ENCODE measurements at regions not wholly inside any gene's neighbourhood (a gene's known extent, or its start where the extent isn't known, plus 50 kb on each side); places are given as distances from the start of the nearest gene placed in this dataset.
A peak's percentile ranks its signal among the peaks of the same experiment; 100 is the strongest.
"Not testable (repeated sequence)": the region's sequence is repeated elsewhere in the genome, so short reads cannot be mapped to it uniquely, and the experiment has no call there.

DNA sequence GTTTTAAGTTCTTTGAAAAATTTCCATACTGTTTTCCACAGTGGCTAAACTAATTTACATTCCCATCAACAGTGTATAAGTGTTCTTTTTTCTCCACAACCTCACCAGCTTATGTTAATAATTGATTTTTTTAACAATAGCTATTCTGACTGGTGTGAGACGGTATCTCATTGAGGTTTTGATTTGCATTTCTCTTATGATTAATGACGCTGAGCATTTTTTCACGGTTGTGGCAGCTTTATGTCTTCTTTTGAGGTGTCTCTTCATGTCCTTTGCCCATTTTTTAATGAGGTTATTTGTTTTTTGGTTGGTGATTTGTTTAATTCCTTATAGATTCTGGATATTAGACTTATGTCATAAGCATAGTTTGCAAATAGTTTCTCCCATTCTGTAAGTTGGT, 997.9 kb downstream of the SUCLG1 start:
- in situ Hi-C loops (cut with MboI; ENCODE audit: low pct_unique_long_range_greater_than_20kb, low sequenced_read_pairs), result no loop called here

GRCh38 chr2:83459456-83459855, 999.6 kb downstream of the SUCLG1 start:
- in situ Hi-C loops (cut with MboI; ENCODE audit: low pct_unique_long_range_greater_than_20kb, low sequenced_read_pairs), result no loop called here

More for the DNA sequence above, 997.9 kb downstream of the SUCLG1 start:
- no peak for DNase-seq

GRCh38 chr2:83435989-83436388, 1023.1 kb downstream of the SUCLG1 start:
- in situ Hi-C loops (cut with MboI; ENCODE audit: low pct_unique_long_range_greater_than_20kb, low sequenced_read_pairs), result no loop called here
- no peak for DNase-seq

More at GRCh38 chr2:83459456-83459855, 999.6 kb downstream of the SUCLG1 start:
- DNase-seq, result no peak

DNA sequence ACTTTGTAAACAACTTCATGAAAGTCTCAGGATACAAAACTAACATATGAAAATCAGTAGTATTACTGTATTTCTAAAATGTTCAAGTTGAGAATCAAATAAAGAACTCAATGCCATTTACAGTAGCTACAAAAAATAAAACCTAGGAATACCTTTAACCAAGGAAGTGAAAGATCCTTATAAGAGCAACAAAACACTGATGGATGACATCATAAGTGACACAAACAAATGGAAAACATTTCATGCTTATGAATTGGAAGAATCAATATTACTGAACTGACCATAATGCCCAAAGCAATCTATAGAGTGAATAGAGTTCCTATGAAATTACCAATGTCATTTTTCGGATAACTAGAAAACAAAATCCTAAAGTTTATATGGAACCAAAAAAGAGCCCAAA, 1038.1 kb downstream of the SUCLG1 start:
- in situ Hi-C loops (cut with MboI; ENCODE audit: low pct_unique_long_range_greater_than_20kb, low sequenced_read_pairs), result no loop called here
- no peak for DNase-seq

DNA sequence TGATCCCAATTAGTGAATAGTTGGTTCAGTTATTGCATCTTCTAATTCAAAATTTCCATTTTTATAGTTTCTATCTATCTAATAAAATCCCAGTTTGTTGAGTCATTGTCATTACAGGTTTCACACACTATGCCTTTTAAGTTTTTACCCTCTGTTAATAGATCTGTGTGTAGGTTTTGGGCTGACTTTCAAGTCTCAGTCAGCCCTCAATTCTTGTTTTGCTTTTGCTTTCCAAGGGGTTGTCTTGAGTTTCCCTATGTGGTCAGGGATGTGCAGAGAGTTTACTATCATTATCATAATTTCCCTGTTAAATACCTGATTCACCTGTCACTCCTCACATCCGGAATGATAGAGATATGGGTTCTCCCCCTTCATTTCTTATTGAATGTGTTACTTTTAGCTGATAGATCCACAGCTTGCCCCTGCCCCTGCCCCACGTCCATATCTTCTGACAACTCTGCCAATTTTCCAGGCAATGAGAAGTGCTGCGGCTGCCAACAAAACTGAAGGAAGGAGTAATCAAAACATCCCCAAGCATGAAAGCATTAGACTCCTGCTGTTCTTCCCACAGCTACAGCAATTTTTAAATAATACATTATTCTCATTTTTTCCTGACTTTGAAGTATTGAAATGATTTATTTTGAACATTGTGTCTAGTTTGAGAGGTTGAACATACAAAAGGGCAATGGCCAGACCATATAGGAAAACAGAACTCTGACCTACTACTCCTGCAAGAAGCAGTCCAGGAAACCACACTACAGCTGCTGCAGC, 1064.8 kb downstream of the SUCLG1 start:
- DNase-seq, result no peak
- in situ Hi-C loops (cut with MboI; ENCODE audit: low pct_unique_long_range_greater_than_20kb, low sequenced_read_pairs), result no loop called here

DNA sequence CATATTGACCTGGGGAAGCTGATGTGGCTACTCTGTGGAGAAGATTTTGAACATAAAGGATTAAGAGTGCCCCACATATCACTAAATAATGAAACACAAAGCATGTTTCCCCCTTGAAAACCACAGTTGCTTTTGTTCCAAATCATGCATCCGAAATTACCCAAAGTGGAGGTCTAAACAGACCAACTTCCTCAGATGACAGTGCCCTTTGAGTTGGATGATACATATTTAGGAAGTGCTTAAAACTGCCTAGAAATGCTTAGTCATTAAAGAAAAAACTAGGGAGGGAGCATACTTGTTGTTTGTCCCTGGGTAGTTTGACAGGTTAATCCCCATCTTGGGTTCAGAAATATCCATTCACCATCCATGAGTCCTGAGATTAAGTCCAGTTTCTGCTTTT, 1070.3 kb downstream of the SUCLG1 start:
- in situ Hi-C loops (cut with MboI; ENCODE audit: low pct_unique_long_range_greater_than_20kb, low sequenced_read_pairs), result no loop called here
- no peak for DNase-seq

DNA sequence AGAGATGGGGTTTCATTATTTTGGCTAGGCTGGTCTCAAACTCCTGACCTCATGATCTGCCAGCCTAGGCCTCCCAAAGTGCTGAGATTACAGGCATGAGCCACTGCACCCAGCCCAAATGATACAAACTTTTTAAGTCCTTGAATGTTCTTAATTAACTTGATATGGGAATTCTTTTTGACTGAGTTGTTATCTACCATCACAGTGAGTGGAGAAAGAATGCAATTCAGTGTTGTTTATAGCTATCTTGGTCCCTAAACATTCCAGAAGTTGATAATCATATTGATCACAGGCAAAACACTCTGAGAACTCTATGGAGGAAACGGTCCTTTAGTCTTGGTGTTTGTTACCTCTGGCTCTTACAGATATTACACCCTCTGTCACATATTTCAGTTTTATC, 1072.5 kb downstream of the SUCLG1 start:
- in situ Hi-C loops (cut with MboI; ENCODE audit: low pct_unique_long_range_greater_than_20kb, low sequenced_read_pairs), result no loop called here
- DNase-seq, result no peak

DNA sequence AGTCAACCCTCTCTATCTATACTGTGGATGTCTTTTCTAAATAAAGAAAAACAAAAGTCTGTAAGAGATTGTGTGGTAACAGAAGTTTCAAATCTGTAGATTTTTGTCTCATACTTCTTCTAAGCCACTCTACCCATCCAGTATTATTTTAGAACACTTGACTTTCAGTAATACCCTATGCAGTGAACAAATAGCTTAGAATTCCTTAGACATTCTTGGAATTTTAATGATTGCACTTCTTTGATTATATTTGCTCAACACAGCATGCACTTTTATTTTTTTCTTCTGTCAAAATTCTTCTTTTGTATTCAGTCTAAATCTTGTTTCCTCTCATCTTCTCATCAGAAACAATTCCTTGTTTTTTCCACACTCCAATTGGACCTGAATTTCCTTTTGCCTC, 1080.2 kb downstream of the SUCLG1 start:
- DNase-seq, result no peak
- in situ Hi-C loops (cut with MboI; ENCODE audit: low pct_unique_long_range_greater_than_20kb, low sequenced_read_pairs), result no loop called here

- DNase-seq, result no peak
- in situ Hi-C loops (cut with MboI; ENCODE audit: low pct_unique_long_range_greater_than_20kb, low sequenced_read_pairs), result no loop called here
These were observed 1082.3 kb downstream of the SUCLG1 start for GRCh38 chr2:83376731-83377130.

DNA sequence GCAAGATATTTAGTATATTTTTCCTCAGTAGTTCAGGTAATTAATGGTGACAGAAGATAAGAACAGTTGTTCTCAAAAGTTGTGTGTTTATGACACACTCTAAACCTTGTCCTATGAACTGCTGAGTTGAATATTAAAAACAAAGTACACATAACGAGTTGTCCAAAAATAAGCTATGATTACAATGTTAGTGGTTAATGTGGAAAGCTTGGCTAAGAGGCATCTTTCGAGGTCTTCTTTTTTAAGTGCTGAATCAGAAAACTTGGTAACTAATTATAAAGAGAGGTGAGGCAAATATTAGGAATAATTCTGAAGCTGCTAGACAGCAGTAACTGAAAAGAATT, 1088.7 kb downstream of the SUCLG1 start:
- no peak for DNase-seq
- in situ Hi-C loops (cut with MboI; ENCODE audit: low pct_unique_long_range_greater_than_20kb, low sequenced_read_pairs), result no loop called here

- in situ Hi-C loops (cut with MboI; ENCODE audit: low pct_unique_long_range_greater_than_20kb, low sequenced_read_pairs), result no loop called here
- no peak for DNase-seq
These were observed 1089.3 kb downstream of the SUCLG1 start for GRCh38 chr2:83369601-83370418.

- in situ Hi-C loops (cut with MboI; ENCODE audit: low pct_unique_long_range_greater_than_20kb, low sequenced_read_pairs), result no loop called here
- no peak for DNase-seq
These were observed 1090.2 kb downstream of the SUCLG1 start for GRCh38 chr2:83368916-83369315.

DNA sequence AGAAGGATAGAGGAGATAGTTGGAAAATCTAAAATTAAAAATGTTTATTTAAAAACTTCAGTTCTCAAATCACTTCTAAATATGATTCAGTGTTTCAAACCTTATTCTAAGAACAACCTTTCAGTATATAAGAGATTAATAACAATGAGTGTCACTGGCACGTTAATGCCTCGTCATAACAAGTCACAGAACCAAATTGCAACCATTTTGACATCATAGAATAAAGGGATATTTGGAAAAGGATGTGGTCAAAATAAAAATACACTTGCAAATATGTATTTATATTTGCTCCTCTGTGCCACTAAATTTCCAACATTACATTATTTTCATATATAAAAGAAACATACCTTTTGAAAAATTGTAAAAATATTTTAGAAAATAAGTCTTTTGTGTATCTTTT, 1090.6 kb downstream of the SUCLG1 start:
- in situ Hi-C loops (cut with MboI; ENCODE audit: low pct_unique_long_range_greater_than_20kb, low sequenced_read_pairs), result no loop called here
- DNase-seq, result no peak

GRCh38 chr2:83365476-83365875, 1093.6 kb downstream of the SUCLG1 start:
- in situ Hi-C loops (cut with MboI; ENCODE audit: low pct_unique_long_range_greater_than_20kb, low sequenced_read_pairs), result no loop called here
- DNase-seq, result no peak

GRCh38 chr2:83364264-83364663, 1094.8 kb downstream of the SUCLG1 start:
- in situ Hi-C loops (cut with MboI; ENCODE audit: low pct_unique_long_range_greater_than_20kb, low sequenced_read_pairs), result no loop called here
- no peak for DNase-seq

GRCh38 chr2:83363138-83363537, 1095.9 kb downstream of the SUCLG1 start:
- in situ Hi-C loops (cut with MboI; ENCODE audit: low pct_unique_long_range_greater_than_20kb, low sequenced_read_pairs); DNase-seq: not testable (repeated sequence)

- in situ Hi-C loops (cut with MboI; ENCODE audit: low pct_unique_long_range_greater_than_20kb, low sequenced_read_pairs), result no loop called here
These were observed 1099.7 kb downstream of the SUCLG1 start for GRCh38 chr2:83359336-83359735.

GRCh38 chr2:83342860-83343329, 1116.2 kb downstream of the SUCLG1 start:
- in situ Hi-C loops (cut with MboI; ENCODE audit: low pct_unique_long_range_greater_than_20kb, low sequenced_read_pairs), result no loop called here
- peak; percentile 49 for DNase-seq

More at GRCh38 chr2:83359336-83359735, 1099.7 kb downstream of the SUCLG1 start:
- no peak for DNase-seq

- in situ Hi-C loops (cut with MboI; ENCODE audit: low pct_unique_long_range_greater_than_20kb, low sequenced_read_pairs), result no loop called here
- peak; percentile 33 for DNase-seq
These were observed 1118.7 kb downstream of the SUCLG1 start for GRCh38 chr2:83340424-83340823.

- DNase-seq; in situ Hi-C loops (cut with MboI; ENCODE audit: low pct_unique_long_range_greater_than_20kb, low sequenced_read_pairs): not testable (repeated sequence)
These were observed 1119.1 kb downstream of the SUCLG1 start for GRCh38 chr2:83339942-83340341.
